CD4-positive, alpha-beta memory T cell (primary cell): ENCODE measurements at regions not wholly inside any gene's neighbourhood (a gene's known extent, or its start where the extent isn't known, plus 50 kb on each side); places are given as distances from the start of the nearest gene placed in this dataset.
A peak's percentile ranks its signal among the peaks of the same experiment; 100 is the strongest.

Experiments used
- CTCF ChIA-PET: fragments of 350-600 bp; sonication (Branson Sonifier 250); formaldehyde crosslinking; loops from one replicate; lab custom pipeline; 2021; ENCODE audit warnings: inconsistent platforms; ENCODE audit not compliant: partially characterized antibody; lab: Charles Lee
- POLR2A ChIA-PET: fragments of 350-600 bp; sonication (Branson Sonifier 250); formaldehyde crosslinking; loops from one replicate; lab custom pipeline; 2021; ENCODE audit not compliant: partially characterized antibody; lab: Charles Lee
- DNase-seq, 5 donors: peaks; one replicate each; pipeline versions ENCODE4 v3.0.0 to v3.0.0-alpha.2; 2020 to 2022; ENCODE audit warnings: mixed read lengths in 1 of 5
- H3K27ac ChIP-seq: one replicate; pipeline ENCODE4 v1.7.0; 2013; ENCODE audit warnings: low read depth, low read length
- H3K27me3 ChIP-seq: 2 replicates; pipeline ENCODE4 v1.7.0; 2013; ENCODE audit warnings: mild to moderate bottlenecking, low read length, moderate library complexity; ENCODE audit not compliant: insufficient read depth
- H3K36me3 ChIP-seq: 2 replicates; pipeline ENCODE4 v1.7.0; 2013; ENCODE audit warnings: mild to moderate bottlenecking, low read length, moderate library complexity; ENCODE audit not compliant: insufficient read depth
- H3K4me1 ChIP-seq: 2 replicates; pipeline ENCODE4 v1.7.0; 2013; ENCODE audit warnings: mild to moderate bottlenecking, low read length, moderate library complexity; ENCODE audit not compliant: insufficient read depth
- H3K4me3 ChIP-seq, 2 donors: one replicate each; pipeline ENCODE4 v1.7.0; 2013; ENCODE audit warnings: low read length in 2 of 2, mild to moderate bottlenecking in 1 of 2
- H3K9me3 ChIP-seq, 2 donors: one replicate each; pipeline ENCODE4 v1.7.0; 2013; ENCODE audit warnings: low read length in 2 of 2, control low read depth in 1 of 2; ENCODE audit not compliant: control insufficient read depth in 1 of 2
- H3K27ac Mint-ChIP-seq, 7 donors: one replicate each; pipeline ENCODE4 v1.8.0; 2020 to 2021; ENCODE audit warnings: mixed read lengths in 7 of 7, mild to moderate bottlenecking in 6 of 7, inconsistent platforms in 3 of 7, moderate library complexity in 3 of 7
- H3K27me3 Mint-ChIP-seq, 2 donors: one replicate each; pipeline ENCODE4 v1.8.0; 2020 to 2021; ENCODE audit warnings: mixed read lengths in 2 of 2
- H3K36me3 Mint-ChIP-seq, 2 donors: one replicate each; pipeline ENCODE4 v1.8.0; 2020 to 2021; ENCODE audit warnings: mixed read lengths in 2 of 2, inconsistent platforms in 1 of 2, mild to moderate bottlenecking in 1 of 2
- H3K4me1 Mint-ChIP-seq, 4 donors: one replicate each; pipeline ENCODE4 v1.8.0; 2020 to 2021; ENCODE audit warnings: mixed read lengths in 4 of 4, mild to moderate bottlenecking in 1 of 4
- H3K4me3 Mint-ChIP-seq, 8 donors: one replicate each; pipeline ENCODE4 v1.8.0; 2020 to 2021; ENCODE audit warnings: mixed read lengths in 8 of 8, mild to moderate bottlenecking in 7 of 8, moderate library complexity in 6 of 8, inconsistent platforms in 3 of 8
- H3K9me3 Mint-ChIP-seq, 8 donors: one replicate each; pipeline ENCODE4 v1.8.0; 2020 to 2021; ENCODE audit warnings: mixed read lengths in 8 of 8, mild to moderate bottlenecking in 5 of 8, inconsistent platforms in 3 of 8, moderate library complexity in 1 of 8
- intact Hi-C: fragments of 100-400 bp; cut with micrococcal nuclease; formaldehyde crosslinking; loops from one replicate; pipeline ENCODE4 v1.15.1; 2023

- POLR2A ChIA-PET, result interaction anchor here (0.8 kb wide), 1 partner anchor 27 kb away, joined by 3 read pairs; no protein-coding TSS in a partner anchor
- Histone ChIP-seq H3K4me1 (no peaks in the 10 kb centered on the region), H3K4me3 (no peak overlapping the region), H3K27ac (no peak overlapping the region), H3K27me3 (no peaks in the 10 kb centered on the region), H3K36me3 (no peaks in the 10 kb centered on the region), H3K9me3 (no peaks in the 10 kb centered on the region)
- H3K36me3 Mint-ChIP-seq, result no peaks in the 10 kb centered on the region
- CTCF ChIA-PET, result no interaction called here
- no peak overlapping the region for H3K4me3 Mint-ChIP-seq
- intact Hi-C loops, result no loop called here
- no peaks in the 10 kb centered on the region for H3K9me3 Mint-ChIP-seq
- no peaks in the 10 kb centered on the region for H3K27me3 Mint-ChIP-seq
- no peak for DNase-seq
- H3K4me1 Mint-ChIP-seq, result peaks cover 3 to 13% (median 5%) of the 10 kb centered on the region in 4 donors
- no peak overlapping the region for H3K27ac Mint-ChIP-seq
These were observed 324.9 kb downstream of the FOXO1 start for GRCh38 chr13:40341501-40341900.

GRCh38 chr13:40342461-40342860 lies 324.0 kb downstream of the FOXO1 start:
- intact Hi-C loops, result no loop called here
- H3K27ac Mint-ChIP-seq, result no peak overlapping the region
- peaks cover 0 to 3% (median 0%) of the 10 kb centered on the region in 4 donors for H3K4me1 Mint-ChIP-seq
- no peak overlapping the region for H3K4me3 Mint-ChIP-seq
- no peaks in the 10 kb centered on the region for H3K36me3 Mint-ChIP-seq
- DNase-seq, result no peak
- CTCF ChIA-PET, result no interaction called here
- no peaks in the 10 kb centered on the region for H3K4me1 ChIP-seq
- H3K27me3 Mint-ChIP-seq, result no peaks in the 10 kb centered on the region
- no peaks in the 10 kb centered on the region for H3K36me3 ChIP-seq
- H3K9me3 ChIP-seq, result no peaks in the 10 kb centered on the region
- H3K27ac ChIP-seq, result no peak overlapping the region
- H3K4me3 ChIP-seq, result no peak overlapping the region
- POLR2A ChIA-PET, result no interaction called here
- no peaks in the 10 kb centered on the region for H3K27me3 ChIP-seq
- H3K9me3 Mint-ChIP-seq, result no peaks in the 10 kb centered on the region

GRCh38 chr13:40342901-40343300 lies 323.5 kb downstream of the FOXO1 start:
- Histone ChIP-seq H3K27ac (no peak overlapping the region), H3K27me3 (no peaks in the 10 kb centered on the region), H3K9me3 (no peaks in the 10 kb centered on the region), H3K4me3 (no peak overlapping the region), H3K36me3 (no peaks in the 10 kb centered on the region), H3K4me1 (no peaks in the 10 kb centered on the region)
- H3K36me3 Mint-ChIP-seq, result no peaks in the 10 kb centered on the region
- ChIA-PET CTCF (no interaction called here), POLR2A (no interaction called here)
- no peaks in the 10 kb centered on the region for H3K9me3 Mint-ChIP-seq
- no peaks in the 10 kb centered on the region for H3K4me1 Mint-ChIP-seq
- H3K4me3 Mint-ChIP-seq, result no peak overlapping the region
- intact Hi-C loops, result no loop called here
- no peak overlapping the region for H3K27ac Mint-ChIP-seq
- H3K27me3 Mint-ChIP-seq, result no peaks in the 10 kb centered on the region
- DNase-seq, result no peak

DNA sequence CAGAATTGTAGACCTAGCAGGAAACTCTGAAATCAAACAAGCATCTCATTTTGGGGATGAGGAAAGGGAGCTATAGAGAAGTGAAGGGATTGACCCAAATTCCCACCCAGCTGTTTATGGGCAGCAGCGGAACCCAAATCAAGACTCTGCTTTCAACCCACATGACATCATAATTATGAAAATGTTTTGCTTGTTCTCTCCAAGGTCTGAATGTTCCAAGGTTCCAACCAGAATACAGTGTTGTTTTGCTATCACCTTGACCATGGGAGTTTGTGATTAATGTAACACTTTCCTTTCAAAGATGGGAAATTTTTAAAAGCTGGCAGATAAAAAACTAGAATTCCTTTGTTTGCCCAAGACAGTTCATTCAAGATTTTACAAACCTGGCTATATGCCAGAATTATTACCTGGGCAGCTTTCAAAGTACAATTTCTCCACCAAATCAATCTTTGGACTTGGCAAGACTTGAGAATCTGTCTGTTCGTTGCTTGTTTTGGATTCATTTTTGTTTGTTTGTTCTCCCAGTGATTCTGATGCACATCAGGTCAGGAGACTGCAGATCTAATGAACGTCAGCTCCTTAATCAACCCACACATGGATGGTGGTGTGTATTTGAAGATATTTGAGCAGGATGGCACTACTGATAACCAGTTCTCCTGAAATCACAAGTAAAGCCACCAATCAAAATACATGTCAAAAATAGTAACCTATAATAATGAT lies 322.7 kb downstream of the FOXO1 start:
- DNase-seq, result no peak
- Histone ChIP-seq H3K27ac (no peak overlapping the region), H3K9me3 (no peaks in the 10 kb centered on the region), H3K36me3 (no peaks in the 10 kb centered on the region), H3K4me1 (no peaks in the 10 kb centered on the region), H3K27me3 (no peaks in the 10 kb centered on the region), H3K4me3 (no peak overlapping the region)
- CTCF ChIA-PET, result no interaction called here
- Mint-ChIP-seq H3K9me3 (no peaks in the 10 kb centered on the region), H3K27me3 (no peaks in the 10 kb centered on the region), H3K27ac (peak overlapping the region in 1 of 7 donors; percentile 32), H3K4me1 (no peaks in the 10 kb centered on the region), H3K4me3 (no peak overlapping the region), H3K36me3 (no peaks in the 10 kb centered on the region)
- intact Hi-C loops, result no loop called here
- POLR2A ChIA-PET, result no interaction called here

DNA sequence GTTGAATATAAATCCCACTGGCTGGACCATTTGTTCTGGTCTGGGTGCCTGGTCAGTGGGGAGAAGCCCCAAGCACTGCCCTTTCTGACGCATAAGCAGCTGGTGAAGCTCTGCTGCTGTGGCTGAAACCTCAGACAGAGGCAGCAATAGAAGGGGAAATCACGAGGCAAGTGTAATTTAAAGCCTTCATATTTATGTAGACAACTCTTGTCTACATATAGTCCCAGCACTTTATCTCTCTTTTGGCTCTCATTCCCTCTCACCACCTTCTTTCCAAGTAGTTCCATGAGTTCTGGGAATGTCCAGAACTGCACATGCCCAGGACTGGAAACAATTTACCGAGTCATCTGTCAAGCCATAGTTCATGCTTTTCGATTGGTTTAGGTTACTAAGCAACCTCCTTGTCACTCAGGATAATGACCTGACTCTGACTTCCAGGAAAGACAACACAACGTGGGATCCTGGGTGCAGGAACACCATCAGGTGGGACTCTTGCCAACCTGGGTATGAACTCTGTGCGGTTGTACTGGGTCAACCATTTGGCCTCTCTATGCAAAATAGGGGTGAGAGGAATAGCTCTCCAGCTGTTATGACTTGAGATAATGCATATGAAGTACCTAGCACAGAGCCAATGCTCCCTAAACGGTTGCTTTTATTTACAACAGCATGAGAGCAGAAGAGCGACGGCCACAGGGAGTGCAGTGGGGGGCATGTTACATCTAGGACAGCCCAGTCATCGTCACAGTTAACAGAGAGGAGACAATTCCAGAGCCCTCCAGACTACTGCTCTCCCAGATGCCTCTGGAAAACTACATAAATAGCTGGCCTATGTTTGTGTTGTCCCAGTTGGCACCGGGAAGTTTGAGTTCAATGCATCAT lies 321.9 kb downstream of the FOXO1 start:
- Histone ChIP-seq H3K9me3 (no peaks in the 10 kb centered on the region), H3K27ac (no peak overlapping the region), H3K4me1 (no peaks in the 10 kb centered on the region), H3K36me3 (no peaks in the 10 kb centered on the region), H3K27me3 (no peaks in the 10 kb centered on the region), H3K4me3 (no peak overlapping the region)
- DNase-seq, result no peak
- peaks cover 0 to under 1% (median 0%) of the 10 kb centered on the region in 4 donors for H3K4me1 Mint-ChIP-seq
- POLR2A ChIA-PET, result no interaction called here
- H3K27ac Mint-ChIP-seq, result no peak overlapping the region
- intact Hi-C loops, result no loop called here
- H3K27me3 Mint-ChIP-seq, result no peaks in the 10 kb centered on the region
- no peaks in the 10 kb centered on the region for H3K36me3 Mint-ChIP-seq
- H3K4me3 Mint-ChIP-seq, result no peak overlapping the region
- CTCF ChIA-PET, result no interaction called here
- H3K9me3 Mint-ChIP-seq, result no peaks in the 10 kb centered on the region

GRCh38 chr13:40345149-40345514 lies 321.3 kb downstream of the FOXO1 start:
- CTCF ChIA-PET, result no interaction called here
- no peaks in the 10 kb centered on the region for H3K27me3 ChIP-seq
- H3K27me3 Mint-ChIP-seq, result no peaks in the 10 kb centered on the region
- no peak overlapping the region for H3K4me3 ChIP-seq
- peaks cover 0 to 1% (median 0%) of the 10 kb centered on the region in 4 donors for H3K4me1 Mint-ChIP-seq
- no peaks in the 10 kb centered on the region for H3K36me3 Mint-ChIP-seq
- no peak for DNase-seq
- H3K36me3 ChIP-seq, result no peaks in the 10 kb centered on the region
- H3K9me3 Mint-ChIP-seq, result no peaks in the 10 kb centered on the region
- intact Hi-C loops, result no loop called here
- no peak overlapping the region for H3K4me3 Mint-ChIP-seq
- H3K27ac ChIP-seq, result no peak overlapping the region
- no peaks in the 10 kb centered on the region for H3K9me3 ChIP-seq
- H3K4me1 ChIP-seq, result no peaks in the 10 kb centered on the region
- POLR2A ChIA-PET, result no interaction called here
- no peak overlapping the region for H3K27ac Mint-ChIP-seq

DNA sequence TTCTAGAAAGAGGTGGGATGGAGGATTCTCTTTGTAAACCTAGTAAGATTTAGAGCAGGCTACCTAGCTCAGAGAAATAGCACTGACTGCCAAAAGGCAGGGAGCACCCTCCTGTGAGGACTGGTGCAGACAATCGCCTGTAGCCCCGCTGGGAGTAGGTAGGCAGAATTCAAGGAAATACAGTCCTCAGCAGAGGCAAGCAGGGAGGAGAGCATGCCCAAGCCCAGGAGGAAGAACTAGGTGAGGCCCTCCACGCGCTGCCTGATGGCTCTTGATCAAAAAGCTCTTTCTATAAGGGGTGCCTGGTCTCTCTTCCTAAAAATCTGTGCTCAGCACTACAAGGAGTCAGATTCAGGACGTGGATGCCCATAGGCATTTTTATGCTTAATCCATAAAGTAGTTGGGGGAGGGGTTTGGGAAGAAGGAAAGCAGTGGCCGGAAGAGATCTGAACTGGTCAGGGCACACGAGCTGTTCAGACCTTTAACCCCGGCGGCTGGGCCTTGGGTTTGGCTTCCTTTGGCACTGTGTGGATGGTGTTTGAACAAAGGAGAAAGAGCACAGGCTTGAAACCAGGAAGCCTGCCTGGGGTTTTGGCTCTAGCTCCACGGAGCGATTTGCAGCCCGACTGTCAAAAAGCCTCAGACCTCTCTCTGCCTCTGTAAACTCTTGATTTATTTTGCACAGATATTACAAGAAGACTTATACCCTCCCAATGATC lies 320.6 kb downstream of the FOXO1 start:
- Histone ChIP-seq H3K4me3 (no peak overlapping the region), H3K4me1 (no peaks in the 10 kb centered on the region), H3K36me3 (no peaks in the 10 kb centered on the region), H3K9me3 (no peaks in the 10 kb centered on the region), H3K27ac (no peak overlapping the region), H3K27me3 (no peaks in the 10 kb centered on the region)
- H3K4me1 Mint-ChIP-seq, result peaks cover 0 to 1% (median 0%) of the 10 kb centered on the region in 4 donors
- intact Hi-C loops, result no loop called here
- no peaks in the 10 kb centered on the region for H3K36me3 Mint-ChIP-seq
- H3K27ac Mint-ChIP-seq, result no peak overlapping the region
- H3K27me3 Mint-ChIP-seq, result no peaks in the 10 kb centered on the region
- no peak for DNase-seq
- ChIA-PET CTCF (no interaction called here), POLR2A (no interaction called here)
- H3K4me3 Mint-ChIP-seq, result no peak overlapping the region
- H3K9me3 Mint-ChIP-seq, result no peaks in the 10 kb centered on the region
